ENCODE measurements at regions not wholly inside any gene's neighbourhood (a gene's known extent, or its start where the extent isn't known, plus 50 kb on each side); places are given as distances from the start of the nearest gene placed in this dataset.

DNA sequence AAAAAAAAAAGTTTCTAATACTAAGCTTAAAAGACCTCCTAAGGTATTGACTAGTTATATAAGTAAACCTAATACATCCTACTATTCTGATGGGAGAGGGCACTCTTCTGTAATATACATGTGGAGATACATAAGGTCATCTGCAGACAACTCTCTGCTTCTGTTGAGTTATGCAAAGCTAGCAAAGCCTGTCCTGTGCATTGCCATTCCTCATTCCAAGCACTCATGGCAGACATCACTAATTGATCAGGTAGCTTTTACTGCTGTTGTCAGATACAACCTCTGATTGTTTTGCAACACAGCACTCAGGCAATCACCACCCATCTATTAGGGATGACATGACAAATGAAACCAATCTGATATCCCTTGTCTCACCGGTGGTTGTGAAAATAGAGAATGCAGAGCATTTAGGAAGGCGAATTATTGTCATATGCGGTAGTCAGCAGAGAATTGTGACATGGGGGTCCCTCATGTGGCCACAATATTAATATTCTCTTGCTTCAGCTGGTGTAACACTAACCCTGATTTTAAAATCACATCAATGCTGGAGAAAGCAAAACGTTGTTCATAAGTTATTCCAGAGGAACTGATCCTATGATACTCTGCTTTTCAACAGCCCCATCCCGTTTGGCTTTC, 416.5 kb upstream of the GYPC start:
- TF ChIP-seq POLR2A (IDR thresholded peaks at IDR 0.05) = no peak
- TF ChIP-seq, protein P1, sequence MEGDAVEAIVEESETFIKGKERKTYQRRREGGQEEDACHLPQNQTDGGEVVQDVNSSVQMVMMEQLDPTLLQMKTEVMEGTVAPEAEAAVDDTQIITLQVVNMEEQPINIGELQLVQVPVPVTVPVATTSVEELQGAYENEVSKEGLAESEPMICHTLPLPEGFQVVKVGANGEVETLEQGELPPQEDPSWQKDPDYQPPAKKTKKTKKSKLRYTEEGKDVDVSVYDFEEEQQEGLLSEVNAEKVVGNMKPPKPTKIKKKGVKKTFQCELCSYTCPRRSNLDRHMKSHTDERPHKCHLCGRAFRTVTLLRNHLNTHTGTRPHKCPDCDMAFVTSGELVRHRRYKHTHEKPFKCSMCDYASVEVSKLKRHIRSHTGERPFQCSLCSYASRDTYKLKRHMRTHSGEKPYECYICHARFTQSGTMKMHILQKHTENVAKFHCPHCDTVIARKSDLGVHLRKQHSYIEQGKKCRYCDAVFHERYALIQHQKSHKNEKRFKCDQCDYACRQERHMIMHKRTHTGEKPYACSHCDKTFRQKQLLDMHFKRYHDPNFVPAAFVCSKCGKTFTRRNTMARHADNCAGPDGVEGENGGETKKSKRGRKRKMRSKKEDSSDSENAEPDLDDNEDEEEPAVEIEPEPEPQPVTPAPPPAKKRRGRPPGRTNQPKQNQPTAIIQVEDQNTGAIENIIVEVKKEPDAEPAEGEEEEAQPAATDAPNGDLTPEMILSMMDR (IDR thresholded peaks at IDR 0.05) = no peak
